ENCODE measurements at regions not wholly inside any gene's neighbourhood (a gene's known extent, or its start where the extent isn't known, plus 50 kb on each side); places are given as distances from the start of the nearest gene placed in this dataset.

GRCh38 chr15:45970542-45970941 lies 335.7 kb downstream of the SQOR start:
- no peak for TF ChIP-seq CTCF (IDR thresholded peaks at IDR 0.05; ENCODE audit: insufficient read depth, low read length, poor library complexity, severe bottlenecking)
- no peak for TF ChIP-seq EZH2phosphoT487 (conservative IDR thresholded peaks at IDR 0.05; ENCODE audit: low read length)

All from SU-DHL-6 (cell line).